DMS114 treated with DMSO at 0.1 percent for 48 hours (cell line): ENCODE measurements at regions not wholly inside any gene's neighbourhood (a gene's known extent, or its start where the extent isn't known, plus 50 kb on each side); places are given as distances from the start of the nearest gene placed in this dataset.

Experiments used
- DNase-seq: peaks from one replicate; lab custom pipeline; 2025; ENCODE audit not compliant: unreplicated experiment; lab: John Stamatoyannopoulos, UW

DNA sequence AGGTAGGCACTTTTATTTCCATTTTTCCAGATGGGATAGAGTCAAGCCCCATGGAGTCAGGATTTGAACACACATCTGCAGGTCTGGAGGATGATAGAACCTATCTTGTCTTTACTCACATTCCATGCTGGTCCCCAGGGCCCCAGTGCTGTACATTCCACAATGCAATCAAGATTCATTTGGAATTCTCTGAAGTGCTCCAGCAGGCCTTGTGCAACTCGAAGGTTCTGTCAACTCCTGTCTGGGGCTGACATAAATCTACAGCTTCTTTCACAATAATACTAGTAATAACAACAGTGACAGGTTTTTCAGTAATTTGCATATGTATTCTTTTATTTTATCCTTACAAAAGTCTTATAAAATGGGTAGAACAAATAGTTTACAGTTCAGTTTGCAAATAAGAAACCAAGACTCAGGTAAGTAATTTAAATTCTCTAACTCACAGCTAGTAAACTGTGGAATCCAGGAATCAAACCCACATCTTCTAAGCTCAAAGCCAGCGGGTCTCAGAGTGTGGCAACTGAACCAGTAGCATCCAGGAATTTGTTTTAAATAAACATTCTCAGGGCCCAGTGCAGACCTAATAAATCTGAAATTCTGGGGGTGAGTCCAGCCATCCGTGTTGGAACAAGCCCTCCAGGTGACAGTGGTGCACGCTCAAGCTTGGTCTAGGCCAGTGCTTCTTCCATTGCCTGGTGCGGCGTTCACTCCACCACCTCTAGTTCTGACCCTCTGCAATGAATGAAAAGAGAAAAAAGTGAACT is 137.0 kb upstream of the TNFAIP3 start:
- DNase-seq, result no peak

DNA sequence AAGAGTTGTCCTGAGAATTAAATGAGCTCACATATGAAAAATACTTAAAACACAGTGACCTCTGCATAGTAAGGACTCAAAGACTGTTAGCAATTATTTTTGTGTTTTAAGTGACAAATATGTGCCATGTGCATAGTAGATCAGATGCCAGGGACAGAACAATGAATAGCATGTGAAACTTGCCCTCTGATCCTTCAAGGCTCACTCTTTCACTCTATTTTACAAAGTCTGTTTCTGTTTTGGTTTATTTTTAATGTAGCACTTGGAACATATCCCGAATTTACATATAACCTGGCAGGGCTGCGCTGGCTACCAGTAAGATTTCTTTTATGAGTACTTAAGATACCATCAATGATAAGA is 135.5 kb upstream of the TNFAIP3 start:
- DNase-seq, result no peak

DNA sequence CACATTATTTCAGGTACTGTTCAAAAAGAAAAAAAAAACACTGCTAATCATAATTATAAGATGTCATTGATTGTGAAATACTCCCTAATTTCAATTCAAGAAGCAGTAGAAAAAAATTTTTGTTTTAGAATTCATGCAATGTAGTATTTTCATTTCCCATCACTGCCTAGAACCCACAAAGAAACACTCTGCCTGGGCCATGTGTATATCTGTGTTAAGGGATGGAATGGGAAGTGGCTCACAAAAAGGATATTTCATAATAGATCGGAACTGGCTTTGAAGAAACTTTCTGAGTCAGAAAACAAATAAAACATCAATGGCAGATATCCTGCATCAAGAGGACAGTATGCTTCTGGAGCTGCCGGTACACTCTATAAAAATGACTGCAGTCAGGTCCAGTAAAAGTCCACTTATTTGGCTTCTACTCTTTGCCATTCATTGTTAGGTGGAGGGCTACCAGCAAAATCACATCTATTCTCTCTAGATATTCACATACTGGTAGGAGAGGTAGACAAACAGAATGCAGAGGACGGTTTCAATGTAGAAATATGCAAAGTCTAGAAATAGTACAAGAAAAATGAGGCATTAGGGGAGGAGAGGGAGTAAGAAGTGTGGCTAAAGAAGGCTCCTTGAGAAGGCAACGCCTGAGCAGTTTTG is 135.0 kb upstream of the TNFAIP3 start:
- DNase-seq, result no peak

DNA sequence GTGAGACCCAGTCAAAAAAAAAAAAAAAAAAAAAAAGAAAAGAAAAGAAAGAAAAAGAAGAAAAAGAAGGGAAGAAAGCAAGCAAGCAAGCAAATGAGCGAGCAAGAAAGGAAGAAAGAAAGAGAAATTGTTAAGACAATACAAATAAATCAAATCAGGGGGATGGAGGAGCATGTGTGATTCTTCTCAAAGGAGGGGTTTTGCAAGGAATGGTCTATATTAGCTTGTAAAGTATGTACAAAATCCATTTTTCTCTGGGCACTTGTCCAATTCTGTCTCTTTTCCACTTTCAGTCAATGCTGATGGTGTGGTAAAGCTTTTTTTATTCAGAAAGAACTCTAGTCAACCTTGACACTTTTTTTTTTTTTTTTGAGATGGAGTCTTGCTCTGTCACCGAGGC is 133.7 kb upstream of the TNFAIP3 start:
- DNase-seq, result no peak

DNA sequence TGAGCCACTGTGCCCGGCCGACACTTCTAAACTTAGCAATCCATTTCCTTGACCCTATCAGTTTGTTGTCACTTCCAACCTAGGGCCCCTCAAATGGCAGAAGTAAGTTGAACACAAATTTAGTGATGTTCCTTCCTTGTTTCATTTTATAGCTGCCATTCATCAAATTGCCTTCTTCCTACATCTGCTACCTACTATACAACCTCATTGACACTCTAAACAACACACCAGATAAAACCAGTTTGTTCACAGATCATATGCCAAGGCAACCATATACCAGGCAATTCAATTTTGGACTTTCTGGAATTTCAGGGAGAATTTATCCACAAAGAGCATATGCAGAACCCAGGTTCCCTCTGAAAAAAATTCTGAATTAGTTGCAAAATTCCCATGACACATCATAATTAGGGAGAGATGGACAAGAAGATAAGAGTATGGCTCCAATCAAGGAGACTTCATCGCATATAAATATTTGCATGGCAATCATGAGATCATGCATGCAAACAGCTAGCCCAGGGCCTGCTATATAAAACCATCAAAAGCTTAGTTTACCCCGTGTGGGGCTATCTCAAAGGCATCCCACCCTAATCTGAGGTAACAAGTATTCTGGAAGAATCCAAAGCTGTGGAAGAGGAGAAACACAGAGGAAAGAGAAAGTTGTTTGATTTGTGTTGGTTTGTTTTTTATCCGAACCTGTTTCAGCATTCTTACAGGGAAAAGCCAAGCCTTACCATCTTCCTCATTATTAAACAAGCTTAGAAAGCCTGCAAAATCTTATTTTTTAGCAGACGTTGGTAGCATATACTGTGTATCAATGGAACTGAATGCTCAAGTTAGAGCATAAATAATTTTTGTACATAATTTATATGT is 132.8 kb upstream of the TNFAIP3 start:
- no peak for DNase-seq

DNA sequence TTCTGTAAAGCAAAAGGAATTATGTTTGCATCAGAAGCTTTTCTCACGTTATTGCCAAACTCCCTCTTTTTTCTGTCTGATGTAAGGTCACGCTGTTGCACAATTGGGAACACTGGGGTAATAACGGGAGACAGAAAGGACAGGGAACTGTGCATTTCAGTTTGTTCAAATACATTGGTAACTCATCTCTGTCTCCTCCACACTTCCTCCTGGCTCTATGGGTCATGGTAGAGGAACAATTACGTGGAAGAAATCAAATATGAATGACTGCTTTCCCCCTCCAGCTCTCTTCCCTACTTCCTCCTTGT is 132.2 kb upstream of the TNFAIP3 start:
- DNase-seq, result no peak

DNA sequence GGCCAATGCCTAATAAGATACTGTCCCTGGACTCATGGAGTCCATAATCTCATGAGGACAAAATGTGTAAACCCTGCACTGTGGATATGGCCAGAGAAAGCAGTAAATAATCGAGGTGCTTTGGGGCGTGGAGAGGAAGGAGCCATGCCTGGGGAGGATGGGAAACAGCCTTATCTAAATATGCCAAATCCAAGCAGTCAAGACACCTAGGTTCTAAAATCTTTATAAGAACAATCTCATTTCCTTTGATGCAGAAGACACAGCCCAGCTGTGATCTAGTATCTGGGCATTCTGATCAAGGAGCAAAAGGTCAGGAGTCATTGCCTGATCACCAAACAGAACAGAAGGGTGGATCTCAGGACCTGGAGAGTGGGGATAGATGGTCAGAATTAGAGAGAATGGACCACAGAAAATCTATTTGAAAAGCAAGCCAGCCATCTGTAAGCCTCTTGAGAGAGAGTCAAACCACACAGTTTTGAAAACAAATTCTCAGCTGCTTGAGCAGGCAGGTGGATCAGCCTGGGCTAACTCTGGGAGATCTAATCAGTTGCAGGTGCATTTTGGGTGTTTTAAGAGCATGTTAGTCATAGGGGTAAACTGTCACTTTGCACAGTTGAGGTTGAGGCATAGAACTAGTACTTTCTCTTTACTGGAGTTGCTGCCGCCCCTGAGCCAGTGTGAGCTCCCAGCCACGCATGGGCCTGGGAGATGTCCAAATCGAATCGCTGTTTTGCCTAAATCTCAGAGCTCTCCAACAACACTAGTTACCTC is 130.8 kb upstream of the TNFAIP3 start:
- no peak for DNase-seq

DNA sequence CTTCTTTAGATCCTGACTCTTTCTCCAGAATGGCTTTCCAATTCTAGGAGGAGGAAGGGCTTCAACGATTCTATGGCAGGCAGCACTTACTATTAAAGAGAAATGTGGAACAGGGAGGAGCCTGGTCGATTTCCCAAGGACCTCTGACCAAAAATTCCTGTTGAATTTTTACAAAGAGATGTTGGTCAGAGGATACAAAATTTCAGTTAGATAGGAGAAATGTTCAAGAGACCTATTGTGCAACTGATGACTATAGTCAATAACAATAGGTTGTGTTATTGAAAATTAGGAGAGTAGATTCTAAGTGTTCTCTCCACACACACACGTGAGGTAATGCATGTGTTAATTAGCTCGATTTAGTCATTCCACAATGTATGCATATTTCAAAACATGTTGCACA is 130.1 kb upstream of the TNFAIP3 start:
- DNase-seq, result no peak

DNA sequence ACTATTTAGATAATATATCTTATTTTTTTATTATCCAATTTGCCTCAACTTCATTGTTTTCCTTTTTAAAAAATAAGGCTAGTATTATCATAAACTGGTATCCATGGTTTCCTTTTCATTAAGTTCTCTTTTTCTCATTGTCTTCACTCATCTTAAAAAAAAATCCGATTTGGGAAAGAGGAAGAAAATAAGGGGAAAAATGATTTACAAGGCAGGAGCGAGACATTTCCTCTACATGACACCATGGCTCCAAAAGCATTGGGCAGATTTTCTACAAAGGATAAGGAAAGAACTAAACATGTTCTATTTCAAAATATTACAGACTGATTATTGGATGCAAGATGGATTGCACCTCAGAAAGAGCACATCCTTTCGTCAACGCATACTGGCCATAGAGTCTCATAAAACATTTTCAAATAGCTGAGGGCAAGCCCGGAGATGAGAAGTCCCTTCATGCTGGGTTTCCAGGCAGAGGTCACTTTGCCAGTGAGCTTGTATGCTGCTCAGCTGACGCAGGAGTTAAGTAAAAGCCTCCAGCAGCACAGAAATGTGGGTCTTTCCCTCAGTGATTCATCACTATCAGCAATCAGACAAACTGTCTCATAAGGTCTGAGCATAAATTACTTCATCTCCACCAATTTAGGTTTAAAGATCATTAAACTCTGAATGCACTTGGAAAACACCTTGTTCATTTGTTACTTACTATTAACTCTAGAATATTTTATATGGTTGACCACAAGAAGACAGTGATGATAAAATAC is 129.0 kb upstream of the TNFAIP3 start:
- no peak for DNase-seq

DNA sequence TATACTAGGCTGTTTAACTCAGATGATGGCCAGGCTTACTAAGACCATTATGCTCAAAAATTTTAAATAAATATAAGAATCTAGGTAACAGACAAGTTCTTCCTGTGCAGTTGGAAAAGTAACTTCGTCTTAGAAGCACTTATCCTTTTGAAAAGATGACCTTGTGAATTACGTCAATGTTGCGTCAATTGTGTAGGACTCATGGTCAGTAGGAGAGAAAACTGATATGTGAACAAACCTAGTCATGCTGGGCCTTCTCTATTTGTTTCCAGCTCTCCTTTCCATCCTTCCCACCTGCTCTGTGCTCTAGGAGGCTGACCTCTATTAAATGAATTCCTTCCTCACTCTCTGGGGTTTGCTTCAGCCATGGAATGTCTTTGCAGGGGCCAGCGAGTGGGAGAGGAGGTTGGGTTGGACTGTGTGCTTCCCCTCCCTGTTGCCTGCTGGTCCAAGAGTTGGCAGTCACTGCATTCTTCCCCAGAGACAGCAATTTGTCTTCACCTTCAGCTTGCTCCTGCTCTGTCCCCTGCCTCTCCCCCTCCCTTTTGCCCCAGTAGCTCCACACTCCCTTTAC is 128.0 kb upstream of the TNFAIP3 start:
- DNase-seq, result no peak

DNA sequence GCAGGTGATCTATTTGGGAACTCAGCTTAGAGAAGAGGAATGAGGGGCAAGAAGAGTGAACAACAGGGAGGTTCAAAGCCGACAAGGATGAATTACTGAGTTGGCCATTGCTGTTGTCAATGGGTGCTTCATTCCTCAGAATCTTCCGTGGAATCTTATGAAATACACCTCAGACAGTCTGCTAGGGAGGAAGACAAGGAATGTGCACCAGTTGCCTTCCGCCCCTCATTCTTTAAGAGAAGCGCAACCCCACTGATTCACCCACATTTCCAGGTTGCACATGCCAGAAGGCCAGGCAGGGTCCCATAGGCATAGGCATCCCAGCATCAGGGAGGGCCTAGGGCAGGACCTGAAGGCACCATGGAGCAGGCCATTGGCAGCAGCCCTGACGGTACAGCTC is 127.5 kb upstream of the TNFAIP3 start:
- DNase-seq, result no peak

DNA sequence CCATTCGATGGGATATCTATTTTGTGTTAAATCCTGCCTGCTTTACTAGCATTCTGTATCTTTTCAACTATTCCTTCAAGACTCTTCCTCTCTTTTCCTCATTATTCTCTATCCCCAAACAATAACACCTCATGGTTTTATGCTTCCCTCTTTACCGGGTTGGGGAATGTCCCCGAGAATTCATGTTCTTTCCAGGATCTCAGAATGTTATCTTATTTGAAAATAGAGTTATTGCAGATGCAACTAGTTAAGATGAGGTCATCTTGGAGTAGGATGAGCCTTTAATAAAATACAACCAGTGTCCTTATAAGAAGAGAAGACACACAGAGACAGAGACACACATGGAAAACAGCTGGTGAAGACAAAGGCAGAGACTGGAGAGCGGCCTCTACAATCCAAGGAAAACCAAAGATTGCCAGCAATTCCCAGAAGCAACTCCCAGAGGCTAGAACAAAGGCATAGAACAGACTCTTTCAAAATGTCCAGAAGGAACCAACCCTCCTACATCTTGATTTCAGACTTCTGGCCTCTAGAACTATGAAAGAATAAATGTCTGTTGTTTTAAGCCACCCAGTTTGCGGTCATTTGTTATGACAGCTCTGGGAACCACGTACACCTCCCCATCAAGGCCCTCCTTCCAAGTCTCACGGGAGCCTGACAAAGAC is 126.8 kb upstream of the TNFAIP3 start:
- no peak for DNase-seq

DNA sequence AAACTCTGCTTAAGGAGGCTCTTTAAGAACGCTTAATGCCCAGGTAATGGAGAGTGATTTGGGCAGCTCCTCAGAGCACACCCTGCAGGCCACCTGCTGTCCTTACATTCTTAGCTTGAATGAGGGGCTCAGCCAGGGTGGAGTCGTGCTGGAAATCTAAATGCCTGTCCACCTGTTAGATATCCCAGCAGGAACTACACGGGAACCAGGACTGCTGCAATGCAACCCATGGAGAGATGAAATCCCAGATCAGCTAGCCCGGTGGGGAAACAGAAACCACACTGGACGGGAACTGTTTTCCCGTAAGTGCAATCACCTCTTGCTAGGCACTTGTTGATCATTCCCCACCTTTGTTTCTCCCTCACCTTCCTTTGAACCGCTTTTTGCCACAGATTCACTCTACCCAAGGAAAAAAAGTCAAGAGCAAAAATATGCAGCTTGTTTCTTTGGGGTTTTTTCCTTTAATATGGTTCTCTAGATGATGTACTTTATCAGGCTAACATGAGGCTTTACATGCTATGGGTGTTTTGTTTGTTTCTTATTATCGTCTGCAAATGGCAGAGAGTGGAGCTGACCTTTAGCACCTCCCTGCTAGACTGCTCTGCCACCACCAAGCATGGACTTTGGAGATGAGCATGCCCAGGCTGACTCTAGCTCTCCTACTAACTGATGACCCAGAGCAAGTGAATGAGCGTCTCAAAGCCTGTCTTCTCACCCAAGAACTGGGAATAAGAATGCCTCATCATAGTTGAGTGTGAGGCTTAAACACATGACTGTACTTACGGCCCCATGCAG is 125.9 kb upstream of the TNFAIP3 start:
- no peak for DNase-seq

DNA sequence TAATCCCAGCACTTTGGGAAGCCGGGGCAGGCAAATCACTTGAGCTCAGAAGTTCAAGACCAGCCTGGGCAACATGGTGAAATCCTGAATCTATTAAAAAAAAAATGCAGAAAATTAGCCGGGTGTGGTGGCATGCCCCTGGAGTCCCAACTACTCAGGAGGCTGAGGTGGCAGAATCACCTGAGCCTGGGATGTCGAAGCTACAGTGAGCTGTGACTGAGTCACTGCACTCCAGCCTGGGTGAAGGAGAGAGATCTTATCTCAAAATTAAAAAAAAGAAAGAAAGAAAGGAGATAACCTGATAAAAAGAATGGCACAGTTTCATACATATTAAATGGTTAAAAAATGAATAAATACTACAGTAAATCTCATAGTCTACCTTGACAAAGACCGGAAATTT is 123.6 kb upstream of the TNFAIP3 start:
- DNase-seq, result no peak

DNA sequence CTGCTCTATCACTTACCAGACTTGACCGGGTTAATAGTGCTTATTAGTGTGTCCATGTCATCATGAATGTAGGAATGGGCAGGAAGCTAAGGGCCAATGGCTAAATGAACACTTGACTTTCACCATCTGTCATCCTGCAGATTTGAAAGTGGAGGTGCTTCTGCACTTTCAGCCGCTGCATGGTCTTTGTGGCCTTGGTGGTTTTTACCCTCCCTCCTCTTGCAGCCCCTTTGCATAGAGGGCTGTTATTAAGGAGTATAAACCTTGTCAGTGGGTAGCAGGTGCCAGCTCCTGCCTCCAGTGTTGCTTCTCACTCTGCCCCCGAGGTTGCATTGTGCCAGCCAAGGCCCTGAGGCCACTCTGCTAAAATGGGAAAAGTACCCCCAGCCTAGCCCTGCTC is 122.2 kb upstream of the TNFAIP3 start:
- no peak for DNase-seq

DNA sequence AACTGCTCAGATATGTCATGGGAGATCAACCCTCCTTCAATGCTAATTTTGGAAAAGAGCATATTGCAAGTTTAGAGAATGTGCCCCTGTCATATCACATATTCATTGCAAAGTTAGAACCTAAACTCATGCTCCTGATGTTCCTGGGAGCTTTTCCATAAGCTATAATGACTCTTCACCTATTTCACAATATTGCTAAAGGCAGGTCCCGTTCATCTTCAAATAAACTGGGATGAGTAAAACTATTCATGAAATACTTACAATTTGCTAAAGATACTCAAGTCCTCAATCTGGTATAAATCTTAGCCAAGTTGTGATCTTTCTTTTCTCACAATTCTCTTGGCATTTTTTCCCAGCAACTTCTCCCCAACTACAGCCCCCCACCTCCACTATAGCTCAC is 121.7 kb upstream of the TNFAIP3 start:
- no peak for DNase-seq

DNA sequence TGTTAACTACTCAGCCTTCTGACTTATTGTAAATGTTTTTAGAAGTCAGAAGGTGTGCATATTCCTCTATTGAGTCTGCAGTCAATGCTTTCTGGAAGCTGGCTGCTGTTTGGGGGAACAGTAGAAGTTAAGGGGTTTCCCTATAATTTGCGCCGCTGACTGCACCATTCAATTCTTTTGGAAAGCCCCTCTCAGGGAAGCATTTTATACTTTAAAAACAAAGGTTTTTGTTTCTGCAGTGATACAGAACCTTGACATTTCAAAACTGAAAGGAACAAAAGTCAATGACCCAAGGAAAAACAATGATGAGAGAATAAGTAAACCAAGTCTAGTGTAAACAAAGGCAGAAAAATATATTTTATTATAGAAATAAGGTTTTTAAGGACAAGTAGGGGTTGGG is 120.8 kb upstream of the TNFAIP3 start:
- DNase-seq, result no peak

DNA sequence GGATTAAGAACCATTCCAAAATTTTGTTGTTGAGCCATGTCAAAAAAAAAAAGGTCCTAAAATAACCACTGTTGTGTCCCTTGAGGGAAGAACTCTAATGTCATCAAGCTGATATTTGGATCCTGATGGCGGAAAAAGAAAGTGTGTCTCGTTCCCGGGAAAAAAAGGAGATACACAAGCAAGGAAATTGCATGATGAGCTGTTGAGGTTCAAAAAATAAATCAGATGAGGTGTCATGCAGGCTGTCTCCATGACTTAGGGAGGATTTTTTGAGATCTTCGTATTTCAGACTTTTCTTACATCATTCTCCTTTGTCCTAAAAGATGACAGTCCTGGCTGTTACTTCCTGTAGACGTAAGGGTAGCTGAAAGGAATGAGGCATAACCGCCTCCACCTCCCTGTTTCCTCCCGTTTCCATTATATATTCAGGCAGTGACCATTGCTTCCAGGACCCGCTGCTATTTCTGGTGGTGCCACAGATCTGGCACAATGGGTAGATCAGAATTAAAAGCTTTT is 117.3 kb upstream of the TNFAIP3 start:
- no peak for DNase-seq

DNA sequence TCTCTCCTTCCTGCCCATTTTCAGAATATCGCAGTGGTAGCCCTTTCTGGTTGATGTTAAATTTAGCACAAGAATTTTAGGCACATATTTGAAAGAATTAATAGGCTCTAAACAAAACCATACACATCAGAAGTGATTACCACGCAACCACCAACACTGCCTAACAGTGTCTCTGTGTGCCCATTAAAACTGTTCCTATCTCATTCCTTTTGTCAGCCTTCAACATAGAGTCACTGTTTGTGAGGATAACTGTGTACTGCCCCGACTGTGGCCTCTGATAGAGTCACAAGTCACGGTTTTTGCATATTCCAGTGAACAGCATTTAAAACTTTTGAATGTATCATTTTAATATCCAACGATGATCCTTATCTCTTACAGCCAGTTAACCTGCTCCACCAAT is 116.8 kb upstream of the TNFAIP3 start:
- no peak for DNase-seq
